H1 (cell line): ENCODE measurements at regions not wholly inside any gene's neighbourhood (a gene's known extent, or its start where the extent isn't known, plus 50 kb on each side); places are given as distances from the start of the nearest gene placed in this dataset.

Source experiments
- TAF7 ChIP-seq: optimal IDR thresholded peaks from 2 replicates; pipeline ENCODE3; 2011; ENCODE audit warnings: low read depth, mild to moderate bottlenecking, inconsistent platforms, low read length, moderate library complexity, borderline replicate concordance

GRCh38 chr2:174693344-174693743 lies 70.9 kb downstream of the CHRNA1 start (continued):
- TF ChIP-seq TAF7: no peak
